Posterior cingulate gyrus (tissue), 11 donors: ENCODE measurements at regions not wholly inside any gene's neighbourhood (a gene's known extent, or its start where the extent isn't known, plus 50 kb on each side); places are given as distances from the start of the nearest gene placed in this dataset.
"Not testable (repeated sequence)": the region's sequence is repeated elsewhere in the genome, so short reads cannot be mapped to it uniquely, and the experiment has no call there.

ENCODE experiments used
- DNase-seq, 10 donors: peaks; one replicate each; pipeline versions ENCODE4 v3.0.0 to v3.0.0-alpha.2; 2020 to 2021; ENCODE audit warnings: mixed read lengths in 3 of 10
- intact Hi-C: fragments of 100-400 bp; cut with DNase I; formaldehyde crosslinking; loops from one replicate; pipeline ENCODE4 v1.15.1; 2023

DNA sequence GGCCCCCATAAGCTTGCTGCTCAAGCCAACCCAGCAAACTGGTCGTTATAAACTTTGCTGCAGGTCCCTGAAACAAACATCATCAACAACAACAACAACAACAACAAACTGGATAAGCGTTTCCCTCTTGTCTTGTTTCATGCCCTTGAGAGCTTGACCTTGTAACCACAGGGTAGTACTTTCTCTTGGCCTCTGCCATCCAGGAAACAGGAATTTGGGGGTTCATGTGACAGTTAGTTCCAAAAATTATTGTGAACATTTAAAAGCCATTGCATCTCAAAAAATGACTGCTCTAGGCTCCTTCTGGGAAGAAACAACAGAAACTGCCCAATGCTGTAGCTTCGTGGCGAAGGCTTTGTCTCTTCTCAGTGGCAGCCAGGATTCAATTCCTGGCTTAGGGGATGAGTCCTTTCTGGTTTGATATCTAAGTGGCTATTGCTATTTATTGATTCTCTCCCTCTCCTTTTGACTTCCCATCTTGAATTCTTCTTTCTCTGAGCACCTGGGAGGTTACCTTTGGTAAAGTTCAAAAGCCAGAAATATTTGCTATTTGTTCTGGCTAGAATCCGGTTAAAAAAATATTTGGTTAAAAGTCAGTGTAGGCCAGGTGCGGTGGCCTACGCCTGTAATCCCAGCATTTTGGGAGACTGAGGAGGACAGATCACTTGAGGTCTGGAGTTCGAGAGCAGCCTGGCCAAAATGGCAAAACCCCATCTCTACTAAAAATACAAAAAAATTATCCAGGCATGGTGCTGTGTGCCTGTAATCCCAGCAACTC, 52.0 kb upstream of the CPM start:
- intact Hi-C loops: loop anchor here (5.0 kb wide), 1 partner anchor 77 kb away; no protein-coding TSS in a partner anchor
- no peak for DNase-seq

DNA sequence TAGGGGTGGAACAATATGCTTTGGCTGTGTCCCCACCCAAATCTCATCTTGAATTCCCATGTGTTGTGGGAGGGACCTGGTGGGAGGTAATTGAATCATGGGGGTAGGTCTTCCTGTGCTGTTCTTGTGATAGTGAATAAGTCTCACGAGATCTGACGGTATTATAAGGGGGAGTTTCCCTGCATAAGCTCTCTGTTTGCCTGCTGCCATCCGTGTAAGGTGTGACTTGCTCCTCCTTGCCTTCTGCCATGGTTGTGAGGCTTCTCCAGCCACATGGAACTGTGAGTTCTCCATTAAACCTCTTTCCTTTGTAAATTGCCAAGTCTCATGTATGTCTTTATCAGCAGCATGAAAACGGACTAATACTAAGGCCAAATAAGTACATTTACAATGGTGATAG, 64.6 kb upstream of the CPM start:
- DNase-seq, intact Hi-C loops: not testable (repeated sequence)

DNA sequence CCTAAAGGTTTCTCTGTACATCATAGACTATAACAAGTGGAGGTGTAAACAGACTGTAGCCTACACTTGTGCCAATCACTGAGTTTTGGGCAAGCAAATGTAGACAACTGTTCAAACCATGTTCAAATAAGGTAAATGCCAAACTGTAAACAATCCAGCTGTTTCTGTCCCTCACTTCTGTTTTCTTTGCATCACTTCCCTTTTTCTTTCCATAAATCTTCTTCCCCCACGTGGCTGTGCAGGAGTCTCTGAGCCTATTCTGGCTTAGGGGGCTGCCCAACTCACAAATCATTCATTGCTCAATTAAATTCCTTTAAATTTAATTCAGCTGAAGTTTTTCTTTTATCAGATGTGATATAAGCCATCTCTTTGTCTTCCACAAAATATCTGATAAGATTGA, 65.1 kb upstream of the CPM start:
- no peak for DNase-seq
- intact Hi-C loops: no loop called here

DNA sequence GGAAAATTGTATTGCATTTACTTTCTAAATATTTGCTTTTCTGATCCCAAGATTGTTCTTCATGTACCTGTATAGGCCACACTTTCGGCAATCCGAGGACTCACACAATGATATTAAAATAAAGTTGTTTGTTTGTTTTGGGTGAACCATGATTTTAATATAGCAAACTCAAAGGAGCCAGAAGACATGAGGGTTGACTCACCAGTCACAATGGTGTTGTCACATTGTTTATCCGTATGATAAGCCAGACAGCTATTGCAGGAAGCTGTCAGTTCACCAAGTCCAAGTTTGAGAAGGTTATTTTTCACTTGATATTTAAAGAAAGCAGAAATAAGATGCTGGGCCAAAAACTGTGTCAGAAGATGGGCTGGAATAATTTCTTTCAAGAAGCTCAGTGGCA, 67.1 kb upstream of the CPM start:
- no peak for DNase-seq
- intact Hi-C loops: no loop called here

DNA sequence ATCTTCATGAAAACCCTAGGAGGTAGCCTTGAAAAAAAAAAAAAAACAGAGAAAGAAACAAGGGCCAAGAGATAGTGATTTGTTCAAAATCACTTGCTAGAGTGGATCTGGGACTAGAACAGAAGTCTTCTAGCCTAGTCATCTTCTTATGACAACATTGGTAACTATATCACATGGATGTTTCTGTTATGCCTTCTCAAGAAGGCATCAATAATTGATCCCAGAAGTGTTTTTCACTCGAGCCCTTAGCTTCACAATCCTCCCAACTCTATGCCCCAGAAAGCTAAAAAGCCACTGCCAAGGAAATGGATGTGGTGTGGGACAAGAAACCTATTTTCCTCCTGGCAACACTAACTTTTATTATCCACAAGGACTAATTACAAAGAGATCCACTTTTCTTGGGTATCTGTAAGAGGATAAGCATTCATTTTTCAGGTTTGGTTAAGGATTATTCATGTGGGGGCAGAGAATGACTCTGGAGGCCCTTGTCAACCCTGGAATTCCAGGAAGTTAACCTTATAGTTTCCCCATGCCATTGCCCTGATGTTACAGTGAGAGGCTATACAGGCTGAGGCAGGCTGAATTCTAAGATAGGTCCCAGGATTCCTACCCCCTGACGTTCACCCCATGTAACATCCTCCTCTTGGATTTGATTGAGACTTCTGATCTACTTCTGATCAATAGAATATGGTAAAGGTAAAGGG, 67.7 kb upstream of the CPM start:
- intact Hi-C loops: no loop called here
- DNase-seq: no peak

DNA sequence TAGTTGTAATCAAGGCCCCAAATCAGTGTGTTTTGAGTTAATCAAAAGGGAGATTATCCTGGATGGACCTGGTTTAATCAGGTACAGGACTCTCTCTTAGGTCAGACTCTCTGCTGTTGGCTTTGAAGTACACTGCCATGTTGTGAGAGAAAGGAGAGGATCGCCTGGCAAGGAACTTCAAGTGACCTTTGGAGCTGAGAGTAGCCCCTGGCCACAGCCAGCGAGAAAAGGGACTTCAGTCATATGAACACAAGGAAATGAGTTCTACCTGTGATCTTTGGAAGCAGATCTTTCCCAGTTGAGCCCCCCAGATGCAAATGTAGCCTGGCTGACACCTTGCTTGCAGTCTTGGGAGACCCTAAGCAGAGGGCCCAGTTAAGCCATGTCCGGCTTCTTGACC, 68.3 kb upstream of the CPM start:
- no peak for DNase-seq
- intact Hi-C loops: no loop called here

DNA sequence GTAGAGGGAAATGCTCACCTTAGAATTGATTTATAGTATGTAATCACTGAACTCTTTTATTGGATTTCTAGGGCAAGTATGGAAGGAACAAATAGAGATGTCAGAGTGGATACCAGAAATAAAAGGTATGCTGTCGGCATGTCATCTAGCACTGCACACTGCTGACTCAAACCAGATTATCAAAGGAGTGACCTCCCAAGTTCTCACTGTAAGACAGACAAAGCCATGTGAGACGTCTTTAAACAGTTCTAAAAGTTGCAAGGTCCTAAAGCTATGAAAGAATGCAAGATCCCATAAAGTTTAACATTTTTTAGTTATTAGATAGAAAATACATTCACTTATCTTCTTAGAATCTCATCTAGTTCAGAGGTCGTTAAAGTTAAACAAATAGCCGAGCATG, 70.0 kb upstream of the CPM start:
- intact Hi-C loops: no loop called here
- no peak for DNase-seq

DNA sequence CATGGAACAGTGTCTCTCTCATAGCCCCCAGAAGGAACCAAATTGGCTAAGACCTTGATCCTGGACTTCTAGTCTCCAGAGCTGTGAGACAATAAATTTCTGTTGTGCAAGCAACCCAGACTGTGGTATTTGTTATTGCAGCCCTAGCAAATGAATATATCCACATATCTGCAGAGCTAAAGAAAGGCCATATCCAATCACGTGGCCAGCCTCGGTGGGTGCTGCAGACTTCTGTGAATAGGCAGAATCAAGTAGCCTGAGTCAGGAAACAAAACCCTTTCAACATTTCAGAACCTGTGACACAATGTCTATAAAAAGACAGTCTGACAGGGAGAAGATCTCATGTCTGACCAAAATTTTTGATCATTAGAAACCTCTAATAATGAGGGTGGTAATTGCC, 71.0 kb upstream of the CPM start:
- DNase-seq: no peak
- intact Hi-C loops: no loop called here

DNA sequence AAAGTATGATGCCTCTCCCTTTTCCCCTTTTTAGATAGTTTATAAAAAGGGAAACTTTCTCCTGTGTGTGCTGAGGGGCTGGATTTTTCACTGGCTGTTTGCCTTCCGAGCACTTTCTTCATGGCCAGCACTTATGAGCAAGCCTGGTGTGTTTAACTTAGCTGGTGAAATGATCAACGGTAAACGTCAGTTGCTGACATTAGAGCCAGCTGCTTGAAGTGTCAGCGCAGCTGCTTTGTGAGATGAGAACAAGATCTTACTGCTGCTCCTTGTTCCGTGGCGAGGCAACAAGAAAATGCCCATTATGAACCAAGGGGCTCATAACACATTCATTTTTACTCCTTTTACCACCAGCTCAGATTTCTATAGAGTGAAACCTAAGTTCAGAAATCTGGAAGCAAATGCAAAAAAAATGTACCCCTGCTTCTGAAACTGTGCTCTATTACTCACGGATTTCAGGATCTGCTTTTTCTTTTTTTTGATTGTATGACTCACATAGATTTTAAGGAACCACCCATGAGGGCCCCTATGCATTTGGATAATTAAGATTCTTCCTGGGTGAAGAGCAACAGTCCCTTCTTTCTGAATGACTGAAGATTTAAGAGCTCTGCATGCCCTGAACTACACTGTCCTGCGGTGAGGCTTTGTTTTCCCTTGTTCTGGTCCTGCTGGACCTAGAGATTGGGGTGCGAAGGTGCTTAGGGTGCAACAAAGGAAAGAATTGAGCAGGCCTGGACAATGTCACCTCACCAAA, 74.3 kb upstream of the CPM start:
- no peak for DNase-seq
- intact Hi-C loops: no loop called here

DNA sequence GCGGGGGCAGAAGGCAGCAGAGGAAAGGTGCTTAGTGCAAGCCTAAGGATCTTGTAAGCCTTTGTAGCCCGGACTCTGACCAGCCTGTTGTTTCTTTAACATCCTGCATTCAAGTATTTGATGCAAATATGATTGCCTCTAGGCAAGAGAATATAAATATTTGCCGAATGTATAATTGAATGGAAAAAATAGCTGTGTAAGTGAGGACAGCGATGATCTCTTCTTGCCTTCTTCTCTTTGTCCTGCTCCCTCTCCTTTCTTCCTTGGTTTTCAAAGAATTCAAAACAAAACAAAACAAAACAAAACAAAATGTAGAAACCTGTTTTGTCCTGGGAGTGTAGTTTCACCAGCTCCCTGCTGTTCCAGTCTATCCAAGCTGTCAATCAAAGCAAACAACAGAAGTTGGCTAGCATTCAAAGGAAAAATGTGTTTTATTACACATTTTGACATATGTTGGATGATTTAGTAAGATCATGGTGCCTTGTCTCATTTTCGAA, 74.9 kb upstream of the CPM start:
- no peak for DNase-seq
- intact Hi-C loops: no loop called here

DNA sequence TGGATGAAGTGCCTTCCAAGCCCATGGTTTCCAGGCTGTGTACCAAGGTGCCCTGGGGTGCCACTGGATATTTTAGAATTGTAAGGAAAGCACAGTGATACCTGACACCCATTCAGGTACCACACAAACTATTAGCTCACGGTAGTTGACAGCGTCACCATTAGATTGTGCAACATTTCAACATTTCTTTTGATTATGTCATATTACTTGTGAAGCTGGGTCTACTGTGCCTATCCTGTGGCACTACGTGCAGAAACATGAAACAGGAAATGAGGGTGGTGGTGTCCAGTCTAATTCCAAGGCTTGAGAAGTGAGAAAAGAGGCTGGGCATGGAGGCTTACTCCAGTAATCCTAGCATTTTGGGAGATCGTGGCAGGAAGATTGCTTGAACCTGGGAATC, 75.5 kb upstream of the CPM start:
- intact Hi-C loops: no loop called here
- no peak for DNase-seq

DNA sequence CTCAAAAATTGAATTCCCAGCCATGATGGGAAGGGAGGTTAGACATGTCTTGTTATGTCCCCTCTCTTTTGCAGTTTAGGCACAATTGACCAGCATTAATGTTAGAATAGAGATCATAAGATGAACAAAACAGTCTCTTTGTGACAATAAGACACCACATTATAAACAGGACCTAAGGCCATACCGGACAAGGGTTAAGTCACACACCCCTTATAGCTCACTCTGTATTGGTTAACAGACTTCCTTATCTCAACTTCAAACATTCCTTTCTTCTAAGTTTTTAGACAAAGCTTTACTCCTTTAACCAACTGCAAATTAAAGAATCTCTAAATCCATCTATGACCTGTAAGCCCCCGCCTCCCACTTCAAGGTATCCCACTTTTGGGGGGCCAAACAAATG, 81.1 kb upstream of the CPM start:
- intact Hi-C loops: no loop called here
- no peak for DNase-seq

DNA sequence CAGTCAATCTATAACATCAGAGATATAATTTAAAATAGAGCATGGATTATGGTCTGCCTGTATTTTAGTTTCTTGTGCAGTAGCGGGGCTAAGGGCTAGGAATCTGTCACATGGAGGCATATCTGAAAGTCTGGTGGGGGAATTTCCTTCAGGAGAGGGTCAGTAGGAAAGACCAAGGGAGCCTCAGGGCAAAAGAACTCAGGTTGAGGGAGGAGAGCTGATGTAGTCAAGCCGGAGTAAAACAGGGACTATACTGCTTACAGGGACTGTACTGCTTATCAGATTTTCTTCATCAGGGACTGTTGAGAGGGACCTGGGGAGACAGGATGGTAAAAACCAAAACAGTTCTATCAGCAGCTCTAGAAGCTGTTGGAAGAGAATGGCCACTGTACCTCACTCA, 82.0 kb upstream of the CPM start:
- intact Hi-C loops: no loop called here
- no peak for DNase-seq

DNA sequence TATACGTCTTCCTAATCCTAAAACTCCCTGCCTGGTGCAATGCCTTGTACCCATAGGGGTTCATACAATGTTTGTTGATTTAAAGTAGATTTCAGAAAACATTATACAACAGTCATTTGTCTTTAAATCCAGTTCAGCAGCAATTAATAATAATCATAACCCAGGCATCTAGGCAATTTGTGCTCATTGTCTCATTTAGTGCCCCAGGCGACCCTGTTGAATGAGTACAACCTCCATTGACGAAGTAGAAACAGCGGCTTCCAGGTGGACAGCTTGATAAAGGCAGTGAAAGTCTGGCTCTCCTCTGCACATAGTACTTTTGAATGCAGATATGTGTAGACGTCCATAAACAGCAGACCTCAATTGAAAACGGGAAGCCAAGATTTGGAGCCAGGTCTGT, 82.9 kb upstream of the CPM start:
- intact Hi-C loops: no loop called here
- no peak for DNase-seq

DNA sequence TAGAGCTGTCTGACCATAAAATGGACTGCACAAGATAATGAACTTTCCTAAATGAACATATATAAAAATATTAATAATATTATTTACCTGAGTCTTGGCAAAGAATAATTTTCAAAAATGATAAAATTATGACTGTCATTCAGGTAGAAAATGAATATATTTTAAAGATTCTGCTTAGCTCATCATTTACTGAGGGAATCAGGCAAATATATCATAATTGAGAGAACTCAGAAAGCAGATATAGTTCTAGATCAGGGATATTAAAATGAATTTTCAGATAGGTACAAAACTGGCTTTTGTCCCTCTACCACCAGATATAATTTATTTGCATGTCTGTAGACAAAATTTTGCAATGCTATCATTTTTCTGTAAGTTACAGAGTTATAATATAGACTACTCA, 86.1 kb upstream of the CPM start:
- DNase-seq: no peak
- intact Hi-C loops: no loop called here

DNA sequence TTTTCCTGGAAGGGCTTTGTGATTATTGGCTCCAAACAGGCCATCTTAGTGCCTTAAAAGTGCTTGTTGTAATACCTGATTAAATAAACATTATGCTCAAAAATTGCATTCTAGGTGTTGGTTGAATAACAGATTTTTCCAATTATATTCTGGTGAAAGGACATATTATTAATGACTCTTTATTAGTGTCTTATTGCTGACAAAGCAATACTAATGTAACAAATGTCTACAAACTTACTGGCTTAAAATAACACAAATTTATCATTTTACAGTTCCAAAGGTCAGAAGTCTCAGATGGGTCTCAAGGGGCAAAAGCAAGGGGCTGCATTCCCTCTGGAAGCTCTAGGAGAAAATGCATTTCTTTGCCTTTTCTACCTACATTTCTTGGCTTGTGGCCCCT, 86.9 kb upstream of the CPM start:
- no peak for DNase-seq
- intact Hi-C loops: no loop called here

DNA sequence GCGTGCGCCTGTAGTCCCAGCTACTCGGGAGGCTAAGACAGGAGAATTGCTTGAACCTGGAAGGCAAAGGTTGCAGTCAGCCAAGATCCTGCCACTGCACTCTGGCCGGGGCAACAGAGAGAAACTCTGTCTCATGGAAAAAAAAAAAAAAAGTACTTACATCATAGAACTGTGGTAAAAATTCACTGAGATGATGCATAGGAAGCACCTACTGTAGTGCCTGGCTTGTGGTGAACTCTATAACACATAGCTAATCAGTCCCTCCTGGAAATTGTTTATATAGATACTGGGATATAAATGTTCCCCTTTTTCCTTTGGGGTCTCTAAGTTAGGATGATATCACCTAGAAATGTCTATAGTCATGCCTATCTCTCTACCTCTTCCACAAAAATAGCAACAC, 89.7 kb upstream of the CPM start:
- no peak for DNase-seq
- intact Hi-C loops: no loop called here

DNA sequence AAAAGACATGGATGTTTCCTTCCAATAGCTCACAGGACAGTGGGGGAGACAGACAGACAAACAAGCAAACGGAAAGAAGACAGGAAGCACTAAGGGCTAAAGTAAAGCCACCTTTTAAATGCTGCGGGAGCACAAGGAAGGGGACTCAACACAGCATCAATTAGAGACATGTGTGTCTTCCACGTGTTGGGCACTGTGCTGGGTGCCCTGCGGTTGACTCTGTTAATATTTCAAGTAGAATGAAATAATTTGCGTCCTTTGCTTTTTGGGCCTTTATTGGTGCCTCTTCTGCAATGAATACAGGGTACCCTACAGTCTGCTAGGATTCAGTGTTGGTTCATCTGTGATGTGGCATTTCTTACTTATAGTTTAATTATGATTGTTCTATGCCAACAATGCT, 90.9 kb upstream of the CPM start:
- intact Hi-C loops: no loop called here
- no peak for DNase-seq

DNA sequence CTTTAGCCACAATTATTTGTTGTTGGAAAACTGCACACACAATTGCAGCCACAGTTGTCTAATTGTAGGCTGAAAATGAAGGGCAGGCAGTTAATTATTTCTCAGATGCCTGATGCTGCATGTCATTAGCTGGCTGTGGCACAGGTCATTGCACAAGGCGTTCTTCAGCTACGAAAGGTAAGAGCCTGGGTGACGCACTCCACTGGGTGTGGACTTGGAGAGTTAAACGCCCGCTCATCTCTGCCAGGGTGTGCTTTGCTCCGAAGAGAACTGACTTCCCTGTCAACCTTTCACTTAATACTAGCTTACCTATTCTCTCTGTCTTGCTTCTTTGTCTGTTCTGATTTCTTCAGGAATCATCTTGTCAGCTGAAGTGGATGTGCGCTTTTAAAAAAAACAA, 91.4 kb upstream of the CPM start:
- intact Hi-C loops: no loop called here
- DNase-seq: peak in 1 of 10 donors; percentile 33

DNA sequence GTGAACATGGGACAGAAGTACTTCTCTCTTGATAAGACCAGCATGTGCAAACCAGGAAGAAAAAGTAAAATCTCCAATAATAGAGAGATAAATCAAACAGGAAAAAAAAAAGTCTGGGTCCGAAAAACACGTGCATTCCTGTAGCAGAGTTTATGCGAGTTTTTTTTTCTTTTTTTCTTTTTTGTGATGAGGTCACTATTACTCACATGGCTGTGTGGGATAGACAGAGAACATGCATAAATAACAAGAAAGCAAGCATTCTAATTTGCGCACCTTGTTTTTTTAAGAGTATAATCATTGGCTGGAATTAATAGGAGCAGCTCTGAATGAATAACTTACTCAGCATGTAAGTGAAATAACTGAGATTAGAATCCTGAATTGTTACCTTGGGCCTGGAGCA, 91.9 kb upstream of the CPM start:
- no peak for DNase-seq
- intact Hi-C loops: no loop called here

DNA sequence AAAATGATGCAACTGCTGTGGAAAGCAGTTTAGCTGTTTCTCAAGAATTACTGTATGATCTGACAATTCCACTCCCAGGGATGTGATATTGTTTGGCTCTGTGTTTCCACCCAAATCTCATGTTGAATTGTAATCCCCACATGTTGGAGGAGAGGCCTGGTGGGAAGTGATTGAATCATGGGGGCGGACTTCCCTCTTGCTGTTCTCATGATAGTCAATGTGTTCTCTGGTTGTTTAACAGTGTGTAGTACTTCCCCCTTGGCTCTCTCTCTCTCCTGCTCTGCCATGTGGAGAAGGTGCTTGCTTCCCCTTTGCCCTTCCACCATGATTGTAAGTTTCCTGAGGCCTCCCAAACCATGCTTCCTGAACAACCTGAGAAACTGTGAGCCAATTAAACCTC, 93.4 kb upstream of the CPM start:
- intact Hi-C loops: no loop called here
- peak in 1 of 10 donors; percentile 7 for DNase-seq
